Adrenal gland (tissue), 5 donors: ENCODE measurements at regions not wholly inside any gene's neighbourhood (a gene's known extent, or its start where the extent isn't known, plus 50 kb on each side); places are given as distances from the start of the nearest gene placed in this dataset.

Source experiments
- CTCF ChIP-seq, 6 experiments: fragments of 450-650 bp in 4 of 6; fragments of 200-600 bp in 2 of 6; sonication (generic) in 1 of 6; IDR thresholded peaks; 1 replicate in 5 of 6; 2 replicates in 1 of 6; pipeline versions ENCODE4 v1.5.1 to v1.8.0; 2016 to 2021; ENCODE audit warnings: antibody characterized with exemption in 6 of 6, mild to moderate bottlenecking in 2 of 6, moderate library complexity in 1 of 6
- POLR2A ChIP-seq, 2 donors: fragments of 450-650 bp; IDR thresholded peaks; one replicate each; pipeline ENCODE4 v1.6.1; 2017; ENCODE audit warnings: antibody characterized with exemption in 2 of 2, mild to moderate bottlenecking in 2 of 2, moderate library complexity in 1 of 2
- donor health status: DM: no; HTN: no; CAD: no.

DNA sequence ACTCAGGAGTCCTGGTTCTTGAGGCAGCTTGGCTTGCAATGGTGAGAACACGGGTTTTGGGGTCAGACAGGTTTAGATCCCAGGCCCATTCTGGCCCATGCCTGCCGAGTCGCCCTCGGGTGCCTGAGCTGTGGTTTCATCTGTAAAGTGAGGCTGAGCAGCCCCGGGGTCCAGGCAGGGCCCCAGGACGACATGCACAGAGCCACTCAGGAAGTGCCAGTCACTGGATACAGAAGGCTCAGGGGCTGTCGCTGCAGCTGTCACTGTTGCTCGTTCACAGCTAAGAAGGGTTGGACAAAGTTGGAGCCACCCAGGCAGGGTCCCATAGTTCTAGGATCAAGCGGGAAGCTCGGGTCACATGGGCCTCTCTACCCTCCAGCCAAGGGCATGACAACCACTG lies 403.1 kb downstream of the BCL11B start:
- TF ChIP-seq CTCF (IDR thresholded peaks at IDR 0.05) (no peak), POLR2A (IDR thresholded peaks at IDR 0.05) (no peak)
